ENCODE measurements at regions not wholly inside any gene's neighbourhood (a gene's known extent, or its start where the extent isn't known, plus 50 kb on each side); places are given as distances from the start of the nearest gene placed in this dataset.

- DNase-seq = no peak
- POLR2A ChIA-PET = no interaction called here
- H2AFZ ChIP-seq (ENCODE audit: insufficient read depth, low read depth, low read length, poor library complexity, severe bottlenecking) = no peak overlapping the region
- no peaks in the 10 kb centered on the region for H3K79me2 ChIP-seq (ENCODE audit: control insufficient read depth, insufficient read depth, low read length)
- ATAC-seq (ENCODE audit: low read depth) = no peak
- 82% methylated on average over 1 of the region's 2 CpGs for WGBS (ENCODE audit: insufficient coverage)
- intact Hi-C loops (cut with micrococcal nuclease) = no loop called here
- H3K9me3 ChIP-seq (ENCODE audit: control extremely low read depth in 1 of 3, control insufficient read depth in 2 of 3, insufficient read depth in 1 of 3, low read length in 2 of 3) = no peaks in the 10 kb centered on the region
- H4K20me1 ChIP-seq (ENCODE audit: control insufficient read depth, insufficient read depth, low read length, poor library complexity, severe bottlenecking) = no peaks in the 10 kb centered on the region
- no peak overlapping the region for H3K27ac Mint-ChIP-seq
- H3K4me1 Mint-ChIP-seq = no peaks in the 10 kb centered on the region
- no peak overlapping the region for H3K4me3 ChIP-seq (ENCODE audit: control extremely low read depth in 1 of 5, extremely low read depth in 1 of 5, insufficient read depth in 1 of 5, low read depth in 2 of 5, low read length in 4 of 5)
- no peaks in the 10 kb centered on the region for H3K4me1 ChIP-seq (ENCODE audit: control insufficient read depth in 2 of 2, insufficient read depth in 2 of 2, low read length in 2 of 2)
- no peaks in the 10 kb centered on the region for H3K9me3 Mint-ChIP-seq (ENCODE audit: insufficient read depth)
- H3K27ac ChIP-seq (ENCODE audit: low read length in 2 of 2) = no peak overlapping the region
- H3K36me3 ChIP-seq (replicated peaks in 1 of 2; ENCODE audit: control extremely low read depth in 1 of 2, control insufficient read depth in 1 of 2, extremely low read depth in 1 of 2, insufficient read depth in 2 of 2, low read length in 1 of 2) = no peaks in the 10 kb centered on the region
- H3K4me3 Mint-ChIP-seq = no peak overlapping the region
- TF ChIP-seq CTCF (IDR thresholded peaks at IDR 0.05) = no peak
- H3K27me3 Mint-ChIP-seq = peaks cover 8% of the 10 kb centered on the region
- CTCF ChIA-PET = no interaction called here
- H3K4me2 ChIP-seq (replicated peaks; ENCODE audit: low read depth, low read length, poor library complexity, severe bottlenecking) = no peak overlapping the region
- no peak overlapping the region for H3K9ac ChIP-seq (ENCODE audit: low read length)
- no peaks in the 10 kb centered on the region for H3K27me3 ChIP-seq (replicated peaks in 1 of 4; ENCODE audit: control extremely low read depth in 1 of 4, control insufficient read depth in 3 of 4, insufficient read depth in 4 of 4, low read length in 3 of 4)
Observed at GRCh38 chr3:182405759-182406158, 387.5 kb upstream of the ATP11B start.

GRCh38 chr3:182406786-182407185 lies 386.5 kb upstream of the ATP11B start:
- no peak overlapping the region for H3K9ac ChIP-seq (ENCODE audit: low read length)
- peaks cover 5% of the 10 kb centered on the region for H3K27me3 Mint-ChIP-seq
- H3K27ac Mint-ChIP-seq = no peak overlapping the region
- CTCF ChIA-PET = no interaction called here
- POLR2A ChIA-PET = no interaction called here
- no peaks in the 10 kb centered on the region for H3K79me2 ChIP-seq (ENCODE audit: control insufficient read depth, insufficient read depth, low read length)
- H3K27ac ChIP-seq (ENCODE audit: low read length in 2 of 2) = no peak overlapping the region
- no peak for ATAC-seq (ENCODE audit: low read depth)
- no peak overlapping the region for H3K4me2 ChIP-seq (replicated peaks; ENCODE audit: low read depth, low read length, poor library complexity, severe bottlenecking)
- DNase-seq = no peak
- no peak overlapping the region for H3K4me3 Mint-ChIP-seq
- no peak overlapping the region for H3K4me3 ChIP-seq (ENCODE audit: control extremely low read depth in 1 of 5, extremely low read depth in 1 of 5, insufficient read depth in 1 of 5, low read depth in 2 of 5, low read length in 4 of 5)
- no peak overlapping the region for H2AFZ ChIP-seq (ENCODE audit: insufficient read depth, low read depth, low read length, poor library complexity, severe bottlenecking)
- no peaks in the 10 kb centered on the region for H3K27me3 ChIP-seq (replicated peaks in 1 of 4; ENCODE audit: control extremely low read depth in 1 of 4, control insufficient read depth in 3 of 4, insufficient read depth in 4 of 4, low read length in 3 of 4)
- no peaks in the 10 kb centered on the region for H3K9me3 Mint-ChIP-seq (ENCODE audit: insufficient read depth)
- no peaks in the 10 kb centered on the region for H3K4me1 Mint-ChIP-seq
- H3K36me3 ChIP-seq (replicated peaks in 1 of 2; ENCODE audit: control extremely low read depth in 1 of 2, control insufficient read depth in 1 of 2, extremely low read depth in 1 of 2, insufficient read depth in 2 of 2, low read length in 1 of 2) = no peaks in the 10 kb centered on the region
- intact Hi-C loops (cut with micrococcal nuclease) = no loop called here
- no peak for TF ChIP-seq CTCF (IDR thresholded peaks at IDR 0.05)
- no peak for TF ChIP-seq EZH2 (IDR thresholded peaks at IDR 0.05; ENCODE audit: borderline replicate concordance, insufficient read depth, low read depth, low read length, poor library complexity, severe bottlenecking)
- H3K9me3 ChIP-seq (ENCODE audit: control extremely low read depth in 1 of 3, control insufficient read depth in 2 of 3, insufficient read depth in 1 of 3, low read length in 2 of 3) = no peaks in the 10 kb centered on the region
- WGBS (ENCODE audit: insufficient coverage) = no CpG with 5 or more reads among the region's 4 CpGs
- no peaks in the 10 kb centered on the region for H4K20me1 ChIP-seq (ENCODE audit: control insufficient read depth, insufficient read depth, low read length, poor library complexity, severe bottlenecking)
- H3K4me1 ChIP-seq (ENCODE audit: control insufficient read depth in 2 of 2, insufficient read depth in 2 of 2, low read length in 2 of 2) = no peaks in the 10 kb centered on the region
